Naive thymus-derived CD8-positive, alpha-beta T cell (primary cell): ENCODE measurements at regions not wholly inside any gene's neighbourhood (a gene's known extent, or its start where the extent isn't known, plus 50 kb on each side); places are given as distances from the start of the nearest gene placed in this dataset.
"Not testable (repeated sequence)": the region's sequence is repeated elsewhere in the genome, so short reads cannot be mapped to it uniquely, and the experiment has no call there.

Source experiments
- ATAC-seq, 2 donors: fragments of 150-1000 bp; cut with Tn5 transposase in 1 of 2; sonication (Bioruptor Pico), chemical (Tn5 transposase) in 1 of 2; 1 replicate in 1 of 2; 2 replicates in 1 of 2; pipeline ENCODE4 v1.10.0; 2021; ENCODE audit warnings: mild to moderate bottlenecking in 2 of 2, moderate library complexity in 2 of 2
- POLR2A ChIA-PET: fragments of 350-600 bp; sonication (Branson Sonifier 250); formaldehyde crosslinking; loops from one replicate; lab custom pipeline; 2021; ENCODE audit warnings: antibody characterized with exemption; lab: Charles Lee
- DNase-seq, 10 donors: peaks; one replicate each; pipeline versions ENCODE4 v3.0.0 to v3.0.0-alpha.2; 2020 to 2022
- H3K27ac Mint-ChIP-seq, 10 donors: one replicate each; pipeline ENCODE4 v1.8.0; 2020 to 2022; ENCODE audit warnings: mild to moderate bottlenecking in 10 of 10, mixed read lengths in 10 of 10, moderate library complexity in 4 of 10, inconsistent platforms in 1 of 10
- H3K27me3 Mint-ChIP-seq, 5 donors: one replicate each; pipeline ENCODE4 v1.8.0; 2021 to 2022; ENCODE audit warnings: mixed read lengths in 5 of 5
- H3K36me3 Mint-ChIP-seq, 3 donors: one replicate each; pipeline ENCODE4 v1.8.0; 2020 to 2022; ENCODE audit warnings: mixed read lengths in 3 of 3, mild to moderate bottlenecking in 2 of 3, inconsistent platforms in 1 of 3
- H3K4me1 Mint-ChIP-seq, 4 donors: one replicate each; pipeline ENCODE4 v1.8.0; 2021 to 2022; ENCODE audit warnings: mixed read lengths in 4 of 4
- H3K4me3 Mint-ChIP-seq, 10 donors: one replicate each; pipeline ENCODE4 v1.8.0; 2020 to 2022; ENCODE audit warnings: mild to moderate bottlenecking in 10 of 10, mixed read lengths in 10 of 10, moderate library complexity in 6 of 10, inconsistent platforms in 1 of 10
- H3K9me3 Mint-ChIP-seq, 9 donors: one replicate each; pipeline ENCODE4 v1.8.0; 2020 to 2022; ENCODE audit warnings: mixed read lengths in 9 of 9, mild to moderate bottlenecking in 3 of 9, inconsistent platforms in 1 of 9, moderate library complexity in 1 of 9

DNA sequence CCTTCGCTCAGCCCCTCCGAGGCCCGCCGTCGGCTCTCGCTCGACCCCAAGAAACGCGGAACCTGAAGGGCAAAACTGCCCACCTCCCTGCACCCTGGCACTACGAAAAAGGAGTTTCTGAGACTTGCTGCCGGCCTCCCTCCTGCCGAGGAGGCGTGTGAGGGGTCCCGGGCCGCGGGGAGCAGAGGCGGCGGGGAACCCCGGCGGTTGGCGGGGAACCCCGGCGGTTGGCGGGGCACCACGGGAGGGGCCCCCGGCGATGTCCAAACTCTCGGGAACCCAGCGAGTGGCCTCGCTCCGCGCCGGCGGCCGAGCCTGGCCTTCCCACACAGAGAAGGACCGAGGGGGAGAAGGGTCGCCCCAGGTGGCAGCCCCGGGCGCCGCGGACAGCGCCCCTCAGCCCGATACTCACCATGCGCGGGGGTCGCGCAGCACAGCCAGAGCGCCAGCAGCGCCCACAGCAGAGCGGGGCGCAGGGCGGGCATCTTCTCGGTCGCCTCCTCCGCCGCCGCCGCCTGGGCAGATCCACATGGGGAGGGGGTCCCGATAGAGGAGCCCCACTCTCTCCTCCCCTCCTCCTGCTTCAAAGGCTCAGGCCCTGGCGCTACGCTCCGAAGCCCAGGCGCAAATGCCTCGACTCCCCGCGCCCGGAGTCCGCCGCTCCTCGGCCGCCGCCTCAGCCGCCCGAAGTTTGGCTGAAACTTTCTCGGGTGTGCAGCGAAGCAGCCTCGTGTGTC is 69.4 kb upstream of the NUDT4B start:
- peak; percentile 74 to 76 for ATAC-seq
- H3K9me3 Mint-ChIP-seq, POLR2A ChIA-PET, H3K27ac Mint-ChIP-seq, H3K36me3 Mint-ChIP-seq, H3K27me3 Mint-ChIP-seq, H3K4me1 Mint-ChIP-seq: not testable (repeated sequence)
- DNase-seq = peak in 7 of 10 donors; percentile 1 to 60 (median 31)
- peak overlapping the region in 5 of 10 donors; percentile 53 to 81 (median 75) for H3K4me3 Mint-ChIP-seq

DNA sequence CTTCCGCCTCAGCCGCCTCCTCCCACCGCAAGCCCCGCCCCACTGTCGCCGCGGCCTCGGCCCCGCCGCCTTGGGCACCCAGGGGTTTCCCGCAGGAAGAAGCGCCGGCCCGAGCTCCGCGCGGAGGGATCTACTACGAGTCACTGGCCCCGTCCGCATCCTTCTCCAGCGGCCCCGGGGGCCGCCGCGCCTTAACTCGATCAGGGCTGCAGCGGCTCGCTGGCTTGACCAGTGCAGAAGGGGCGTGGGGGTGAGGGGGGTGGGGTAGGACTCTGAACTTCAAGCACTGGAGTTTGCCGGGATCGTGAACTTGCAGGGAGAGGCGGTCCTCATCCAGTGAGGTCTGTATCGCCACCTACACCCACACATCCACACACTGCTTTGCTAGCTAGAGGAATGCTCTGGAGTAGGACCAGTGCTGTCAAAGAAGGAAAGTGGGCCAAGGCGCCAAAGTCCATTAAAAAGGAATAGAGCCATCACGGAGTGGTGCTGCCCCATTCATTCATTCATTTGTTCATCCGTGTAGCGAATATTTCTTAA is 68.7 kb upstream of the NUDT4B start:
- peak overlapping the region in 5 of 10 donors; percentile 53 to 81 (median 75) for H3K4me3 Mint-ChIP-seq
- not testable (repeated sequence) for H3K27ac Mint-ChIP-seq, H3K27me3 Mint-ChIP-seq

DNA sequence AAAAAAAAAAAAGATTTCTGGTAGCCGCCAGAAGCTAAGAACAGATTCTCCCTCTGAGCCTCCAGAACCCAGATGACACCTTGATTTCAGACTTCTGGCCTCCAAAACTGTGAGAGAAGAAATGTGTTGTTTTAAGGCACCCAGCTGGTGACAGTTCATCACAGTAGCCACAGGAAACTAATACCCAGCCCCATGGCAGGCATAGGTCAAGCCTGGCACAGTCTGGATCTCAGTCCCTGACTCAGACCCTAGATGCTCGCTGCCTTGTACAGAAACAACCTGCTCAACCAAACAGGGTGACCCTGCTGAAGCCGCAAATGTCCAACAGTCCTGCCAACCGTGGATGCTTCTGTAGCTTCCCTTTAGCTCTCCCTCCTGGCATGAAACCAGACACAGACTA is 61.8 kb upstream of the NUDT4B start:
- H3K4me1 Mint-ChIP-seq, H3K36me3 Mint-ChIP-seq, H3K4me3 Mint-ChIP-seq, DNase-seq, H3K27ac Mint-ChIP-seq, H3K27me3 Mint-ChIP-seq, H3K9me3 Mint-ChIP-seq, POLR2A ChIA-PET, ATAC-seq: not testable (repeated sequence)

More for the DNA sequence above, 68.7 kb upstream of the NUDT4B start:
- POLR2A ChIA-PET, H3K9me3 Mint-ChIP-seq, DNase-seq, H3K4me1 Mint-ChIP-seq, H3K36me3 Mint-ChIP-seq: not testable (repeated sequence)
- peak; percentile 84 for ATAC-seq

DNA sequence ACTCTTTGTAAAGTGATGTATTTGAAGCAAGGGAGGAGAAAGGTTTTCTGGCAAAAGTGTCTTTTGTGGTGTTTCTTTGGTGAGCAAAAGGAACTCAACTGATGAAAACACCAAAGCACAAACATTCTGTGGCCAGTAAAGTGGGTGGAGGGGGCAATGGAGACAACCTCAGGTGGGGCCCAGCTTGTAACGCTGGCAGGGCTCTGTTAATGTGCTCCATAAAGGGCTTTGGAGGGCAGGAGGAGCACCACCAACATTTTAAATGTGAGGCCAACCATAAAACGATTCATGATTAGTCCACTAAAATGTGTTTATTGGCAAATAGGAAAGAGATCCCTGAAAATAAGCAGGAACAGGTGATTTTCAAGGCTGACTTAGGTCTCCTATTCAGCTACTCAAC is 61.2 kb upstream of the NUDT4B start:
- H3K36me3 Mint-ChIP-seq, DNase-seq, POLR2A ChIA-PET, H3K9me3 Mint-ChIP-seq, H3K27me3 Mint-ChIP-seq, H3K4me1 Mint-ChIP-seq, H3K27ac Mint-ChIP-seq, ATAC-seq, H3K4me3 Mint-ChIP-seq: not testable (repeated sequence)
